ENCODE measurements at regions not wholly inside any gene's neighbourhood (a gene's known extent, or its start where the extent isn't known, plus 50 kb on each side); places are given as distances from the start of the nearest gene placed in this dataset.

- no peak for TF ChIP-seq BRCA1 (IDR thresholded peaks at IDR 0.05; ENCODE audit: low read depth, low read length)
- no peak for TF ChIP-seq TAF7 (optimal IDR thresholded peaks at IDR 0.05; ENCODE audit: borderline replicate concordance, low read depth, low read length)
- TF ChIP-seq NRF1 (IDR thresholded peaks at IDR 0.05; ENCODE audit: low read depth, low read length) = no peak
- TF ChIP-seq KDM1A (IDR thresholded peaks at IDR 0.05; ENCODE audit: borderline replicate concordance, low read length) = no peak
These were observed 181.7 kb upstream of the CRIM1 start (continued) for GRCh38 chr2:36173760-36174404.

All from H1 (cell line).